HG02678 (cell line): ENCODE measurements at regions not wholly inside any gene's neighbourhood (a gene's known extent, or its start where the extent isn't known, plus 50 kb on each side); places are given as distances from the start of the nearest gene placed in this dataset.

Source experiments
- ATAC-seq: cut with Tn5 transposase; IDR thresholded peaks from one replicate; pipeline ENCODE4 v1.9.1; 2021; ENCODE audit warnings: mild to moderate bottlenecking, moderate library complexity; ENCODE audit not compliant: unreplicated experiment

- no peak for ATAC-seq
These were observed 529.6 kb upstream of the IGFBP7 start for GRCh38 chr4:57639561-57640382.

GRCh38 chr4:57635910-57636309, 525.7 kb upstream of the IGFBP7 start:
- ATAC-seq = no peak

GRCh38 chr4:57633212-57633859, 523.2 kb upstream of the IGFBP7 start:
- ATAC-seq = no peak

DNA sequence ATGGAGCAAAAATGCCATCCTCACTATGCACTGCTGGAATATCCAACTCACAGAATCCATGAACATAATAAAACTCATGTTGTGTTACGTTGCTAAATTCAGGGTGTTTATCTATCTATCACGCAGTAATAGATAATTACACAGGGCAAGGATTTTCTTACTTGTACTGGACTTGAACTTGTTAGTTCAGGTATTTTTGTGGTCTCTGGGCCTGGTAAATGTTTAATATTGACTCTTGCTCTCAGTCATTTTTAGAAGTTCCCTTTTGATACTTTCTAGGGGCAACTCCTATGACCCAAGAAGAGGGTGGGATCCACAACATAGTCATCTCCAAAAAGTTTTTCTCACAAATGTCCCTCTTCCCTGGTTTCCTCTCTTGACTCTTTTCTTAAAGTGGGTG, 522.4 kb upstream of the IGFBP7 start:
- ATAC-seq = no peak

- no peak for ATAC-seq
These were observed 521.0 kb upstream of the IGFBP7 start for GRCh38 chr4:57631147-57631546.

GRCh38 chr4:57628004-57628403, 517.8 kb upstream of the IGFBP7 start:
- ATAC-seq = no peak

DNA sequence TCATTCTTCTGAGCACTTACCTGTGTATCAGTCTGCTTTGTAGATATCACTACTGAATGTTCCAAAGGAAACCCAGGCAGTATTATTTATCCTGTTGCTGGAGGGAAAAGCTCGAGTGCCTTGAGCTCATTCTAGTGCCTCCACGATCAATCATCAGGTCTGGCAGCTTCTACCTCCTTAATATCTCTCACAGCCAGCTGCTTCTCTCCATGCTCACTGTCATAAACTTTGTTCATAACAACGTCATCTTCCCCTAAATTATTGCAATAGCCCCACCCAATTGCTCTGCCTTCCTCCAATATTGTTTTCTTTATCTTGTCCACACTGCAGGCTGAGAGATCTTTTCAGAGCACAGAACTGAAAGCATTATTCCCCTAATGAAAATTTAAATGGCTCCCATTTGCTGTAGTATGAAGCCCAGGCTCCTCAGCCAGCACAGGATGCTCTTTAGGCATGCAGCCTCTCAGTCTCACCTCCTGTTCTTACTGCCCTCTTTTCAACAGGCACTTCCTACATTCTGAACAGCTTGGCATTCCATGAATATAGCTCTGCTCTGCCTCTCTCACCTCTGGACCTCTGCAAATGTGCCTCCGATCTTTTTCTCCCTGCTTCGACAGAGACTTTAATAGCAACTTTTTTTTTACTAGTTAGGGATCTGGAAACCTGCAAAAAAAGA, 504.2 kb upstream of the IGFBP7 start:
- no peak for ATAC-seq

- ATAC-seq = no peak
These were observed 502.1 kb upstream of the IGFBP7 start for GRCh38 chr4:57612279-57612678.

- no peak for ATAC-seq
These were observed 497.5 kb upstream of the IGFBP7 start for GRCh38 chr4:57607566-57608180.

GRCh38 chr4:57605376-57605775, 495.2 kb upstream of the IGFBP7 start:
- ATAC-seq = no peak

DNA sequence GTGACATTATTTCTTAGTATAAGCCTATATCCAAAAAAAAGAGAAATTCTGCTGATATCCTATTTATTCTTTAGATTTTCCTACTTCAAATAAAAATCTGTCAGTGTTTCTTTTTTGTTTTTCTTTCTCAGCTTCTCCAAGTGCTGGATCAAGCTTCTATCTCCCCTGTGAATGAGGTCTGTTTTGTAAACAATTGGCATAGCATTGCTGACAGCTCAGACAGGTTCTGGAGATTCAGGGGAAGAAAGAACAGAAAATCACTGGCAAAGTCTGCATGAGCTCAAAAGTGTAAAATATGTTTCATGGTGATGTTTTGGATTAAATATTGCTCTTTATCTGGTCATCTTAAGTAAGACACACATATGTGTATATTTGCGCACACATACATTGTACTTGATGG, 492.0 kb upstream of the IGFBP7 start:
- ATAC-seq = no peak

DNA sequence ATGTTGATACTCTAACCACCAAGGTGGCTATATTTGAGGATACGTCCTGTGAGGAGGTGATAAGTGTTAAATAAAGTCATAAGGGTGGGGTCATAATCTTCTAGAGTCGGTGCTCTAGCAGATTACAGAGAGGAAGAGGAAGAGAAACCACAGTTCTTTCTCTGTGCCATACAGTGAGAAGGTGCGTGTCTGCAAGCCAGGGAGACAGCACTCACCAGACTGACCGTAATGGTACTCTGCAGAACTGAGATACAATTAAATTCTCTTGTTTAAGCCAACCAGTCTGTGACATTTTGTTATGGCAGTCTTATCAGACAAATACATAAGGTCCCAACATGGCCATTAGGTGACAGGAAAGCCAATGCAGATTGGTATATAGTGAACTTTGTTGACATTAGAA, 480.9 kb upstream of the IGFBP7 start:
- ATAC-seq = no peak

DNA sequence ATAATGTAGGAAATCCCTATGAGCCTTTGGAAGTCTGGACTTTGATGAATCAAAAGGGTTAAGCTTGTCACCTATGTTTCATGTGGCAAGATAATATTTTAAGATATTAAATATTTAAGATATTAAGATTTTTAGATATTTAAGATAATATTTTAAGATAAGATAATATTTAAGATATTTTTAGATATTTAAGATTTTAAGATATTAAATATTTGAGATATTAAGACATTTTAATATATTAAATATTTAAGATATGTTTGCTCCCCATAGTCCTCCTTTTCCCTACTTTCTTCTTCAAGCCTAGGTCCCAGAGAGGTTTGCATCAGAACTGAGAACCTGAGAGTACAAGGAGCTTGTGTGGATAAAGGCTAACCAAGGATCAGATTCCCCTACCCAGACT, 478.4 kb upstream of the IGFBP7 start:
- no peak for ATAC-seq

GRCh38 chr4:57580710-57581599, 470.8 kb upstream of the IGFBP7 start:
- no peak for ATAC-seq

DNA sequence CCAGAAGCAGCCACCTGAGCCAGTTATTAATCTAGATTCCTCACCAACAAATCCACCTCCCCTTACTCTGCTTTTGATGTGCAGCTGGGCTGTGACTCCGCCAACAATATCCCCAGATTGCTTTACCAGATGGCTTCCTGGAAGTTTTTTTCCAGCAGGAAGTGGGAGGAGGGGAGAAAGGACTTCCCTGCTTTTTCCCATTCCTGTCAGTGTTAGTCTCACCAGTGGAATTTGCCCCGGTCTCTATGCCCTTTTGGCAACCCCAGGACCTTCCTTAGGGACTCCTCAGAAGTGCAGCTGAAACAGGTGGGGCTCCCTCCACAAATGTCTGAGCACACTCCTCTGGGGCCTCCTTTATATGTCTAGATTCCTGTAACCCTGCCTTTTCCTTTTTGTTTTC, 465.2 kb upstream of the IGFBP7 start:
- ATAC-seq = no peak

DNA sequence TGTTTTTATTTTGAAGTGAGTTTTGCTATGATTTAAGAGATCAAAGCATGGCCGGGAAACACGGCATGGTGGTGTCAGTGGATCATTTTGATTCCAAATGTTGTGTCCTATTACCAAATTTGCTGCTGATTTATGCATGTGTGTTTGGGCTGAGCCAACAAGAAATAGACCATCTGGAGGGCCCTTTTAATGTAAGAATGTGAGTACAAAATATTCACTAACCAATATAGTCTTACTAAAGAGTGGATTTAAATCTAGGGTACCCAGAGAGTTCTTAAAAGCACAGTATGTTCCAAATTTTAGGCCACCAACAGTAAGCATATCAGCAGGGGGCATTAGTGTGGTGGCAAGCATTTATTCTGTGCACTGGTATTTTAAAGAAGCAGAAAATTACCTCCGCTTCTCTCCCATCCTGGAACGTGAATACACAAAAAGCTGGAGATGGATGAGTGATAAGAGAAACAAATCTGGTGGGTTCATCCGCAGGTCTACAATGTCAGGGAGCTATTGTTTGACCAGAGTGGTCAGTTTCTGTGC, 444.4 kb upstream of the IGFBP7 start:
- ATAC-seq = no peak

- no peak for ATAC-seq
These were observed 443.5 kb upstream of the IGFBP7 start for GRCh38 chr4:57553728-57554127.

DNA sequence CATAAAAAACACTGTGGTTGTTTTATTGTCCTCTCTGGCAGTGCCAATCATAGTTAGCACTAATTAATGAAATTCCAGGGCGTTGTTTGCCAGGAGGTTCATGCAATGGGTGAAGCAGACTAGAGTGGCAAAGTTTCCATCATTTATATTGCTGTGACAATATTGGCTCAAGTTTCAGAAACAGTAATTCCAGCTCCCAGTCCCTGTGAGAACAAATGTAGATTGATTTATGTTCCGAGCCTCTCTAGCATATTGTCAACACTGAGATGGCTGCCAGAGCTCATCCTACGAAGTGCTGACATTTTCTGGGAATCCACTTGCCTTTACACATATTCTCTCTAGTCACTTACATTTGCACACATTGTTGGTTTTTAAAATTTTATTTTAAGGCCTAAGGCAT, 440.0 kb upstream of the IGFBP7 start:
- ATAC-seq = no peak

GRCh38 chr4:57548856-57549255, 438.7 kb upstream of the IGFBP7 start:
- ATAC-seq = no peak
